ENCODE measurements at regions not wholly inside any gene's neighbourhood (a gene's known extent, or its start where the extent isn't known, plus 50 kb on each side); places are given as distances from the start of the nearest gene placed in this dataset.

- DNase-seq (ENCODE audit: low spot score), result peak; percentile 2
These were observed 733.0 kb upstream of the KIRREL3 start for GRCh38 chr11:127733552-127733951.

DNA sequence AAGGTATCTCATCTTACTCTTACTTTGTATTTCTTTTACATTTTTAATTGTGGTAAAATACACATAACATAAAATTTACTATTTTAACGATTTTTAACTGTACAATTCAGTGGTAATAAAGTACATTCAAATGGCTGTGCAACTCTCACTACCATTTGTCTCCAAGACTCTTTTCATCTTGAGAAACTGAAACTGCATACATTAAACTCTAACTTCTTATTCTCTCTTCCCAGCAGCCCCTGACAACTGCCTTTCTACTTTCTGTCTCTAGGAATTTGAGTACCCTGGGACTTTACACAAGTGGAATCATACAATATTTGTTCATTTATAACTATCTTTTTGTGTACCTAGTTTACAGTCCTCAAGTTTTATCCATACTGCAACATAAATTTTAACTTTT is 725.8 kb upstream of the KIRREL3 start:
- no peak for DNase-seq (ENCODE audit: low spot score)

DNA sequence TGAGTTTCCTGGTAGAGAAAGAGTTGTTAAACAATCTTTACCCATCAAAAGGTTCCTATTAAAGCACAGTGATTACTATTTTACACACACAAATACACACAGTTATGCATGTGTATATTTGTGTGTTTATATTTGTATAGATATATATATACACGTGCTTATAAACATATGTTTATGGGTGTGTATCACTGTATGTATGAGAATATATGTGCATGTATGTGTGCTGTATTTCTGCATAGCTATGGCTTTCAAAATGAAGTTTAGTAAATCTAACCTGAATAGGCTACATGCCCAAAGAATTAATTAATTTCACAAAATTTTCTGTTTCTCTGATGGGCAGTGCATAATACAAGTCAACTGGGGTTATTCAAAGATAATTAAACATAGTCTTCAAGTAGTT is 723.1 kb upstream of the KIRREL3 start:
- no peak for DNase-seq (ENCODE audit: low spot score)

GRCh38 chr11:127713226-127713625 is 712.7 kb upstream of the KIRREL3 start:
- no peak for DNase-seq (ENCODE audit: low spot score)

- no peak for DNase-seq (ENCODE audit: low spot score)
These were observed 711.2 kb upstream of the KIRREL3 start for GRCh38 chr11:127711748-127712147.

- DNase-seq (ENCODE audit: low spot score), result no peak
These were observed 710.3 kb upstream of the KIRREL3 start for GRCh38 chr11:127710831-127711230.

DNA sequence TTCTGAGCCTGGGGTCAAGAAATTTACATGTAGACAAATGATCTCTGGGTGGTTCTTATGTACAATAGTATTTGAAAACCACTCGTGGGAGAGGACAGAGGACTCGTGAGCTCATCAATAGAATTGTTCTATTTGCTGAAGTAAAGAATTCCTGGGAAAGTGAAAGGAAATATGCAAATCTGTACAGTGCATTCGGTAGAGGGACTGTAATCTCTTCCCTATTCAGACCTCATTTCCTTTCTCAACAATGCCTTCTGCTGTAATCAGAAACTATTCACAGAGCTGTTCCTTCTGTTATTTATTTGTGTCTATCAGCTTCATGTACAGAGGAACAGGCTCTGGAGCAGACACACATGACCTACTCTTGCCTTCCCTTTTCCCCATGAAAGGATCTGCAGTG is 709.4 kb upstream of the KIRREL3 start:
- no peak for DNase-seq (ENCODE audit: low spot score)

DNA sequence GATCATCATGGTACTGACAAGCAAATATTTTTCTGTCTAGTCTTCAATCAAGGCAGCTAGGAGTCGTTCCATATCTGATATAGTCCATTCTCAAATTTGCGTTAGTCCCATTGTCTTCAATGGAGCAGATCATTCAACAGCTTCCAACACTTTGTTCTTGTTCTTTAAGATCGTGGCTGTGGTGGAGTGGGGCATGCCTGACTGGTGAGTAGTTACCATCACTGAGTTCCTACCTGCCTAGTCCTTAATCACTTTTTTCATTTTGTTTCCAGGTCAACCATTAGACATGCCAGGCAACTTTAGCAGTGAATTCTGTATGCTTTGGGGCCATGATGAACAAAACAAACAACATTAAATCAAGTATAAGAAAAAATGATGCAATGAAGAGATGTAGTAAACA is 693.1 kb upstream of the KIRREL3 start:
- no peak for DNase-seq (ENCODE audit: low spot score)

DNA sequence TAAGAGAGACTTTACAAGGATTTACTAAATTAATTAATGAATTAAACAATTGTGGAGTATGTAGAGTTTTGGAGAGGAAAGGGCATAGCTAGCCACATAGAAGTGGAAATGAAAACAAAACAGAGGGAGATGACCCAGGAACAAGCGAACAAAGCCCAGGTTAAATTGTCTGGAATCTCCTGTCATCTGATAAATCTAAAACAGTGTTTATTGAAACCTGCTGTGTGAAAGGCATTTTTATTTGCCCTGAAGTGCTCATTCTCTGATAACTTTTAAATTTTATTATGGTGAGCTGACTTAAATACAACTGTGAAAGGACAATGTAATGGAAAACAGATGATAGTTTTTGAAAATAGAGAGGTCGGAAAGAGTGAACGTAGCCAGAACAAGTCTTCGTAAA is 682.8 kb upstream of the KIRREL3 start:
- no peak for DNase-seq (ENCODE audit: low spot score)

- DNase-seq (ENCODE audit: low spot score), result no peak
These were observed 679.4 kb upstream of the KIRREL3 start for GRCh38 chr11:127679816-127680545.

DNA sequence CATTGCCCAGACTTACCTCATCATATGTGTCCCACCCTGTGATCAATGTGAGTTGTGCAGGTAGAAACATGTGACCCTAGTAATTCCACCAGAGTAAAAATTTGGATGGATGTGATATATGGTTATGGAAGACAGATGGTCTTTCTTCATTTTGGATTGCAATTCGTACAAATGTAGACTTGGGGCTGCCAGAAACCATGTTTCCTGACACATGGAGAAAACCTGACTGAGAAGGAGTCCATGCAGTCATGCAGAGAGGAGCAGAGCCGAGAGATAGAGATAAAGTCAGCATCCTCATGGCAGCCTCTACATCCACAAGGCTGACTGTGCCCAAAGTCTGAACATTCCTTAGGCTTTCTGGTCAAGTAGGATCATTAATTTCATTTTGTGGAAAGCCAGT is 678.1 kb upstream of the KIRREL3 start:
- DNase-seq (ENCODE audit: low spot score), result no peak

- no peak for DNase-seq (ENCODE audit: low spot score)
These were observed 677.3 kb upstream of the KIRREL3 start for GRCh38 chr11:127677660-127678425.

DNA sequence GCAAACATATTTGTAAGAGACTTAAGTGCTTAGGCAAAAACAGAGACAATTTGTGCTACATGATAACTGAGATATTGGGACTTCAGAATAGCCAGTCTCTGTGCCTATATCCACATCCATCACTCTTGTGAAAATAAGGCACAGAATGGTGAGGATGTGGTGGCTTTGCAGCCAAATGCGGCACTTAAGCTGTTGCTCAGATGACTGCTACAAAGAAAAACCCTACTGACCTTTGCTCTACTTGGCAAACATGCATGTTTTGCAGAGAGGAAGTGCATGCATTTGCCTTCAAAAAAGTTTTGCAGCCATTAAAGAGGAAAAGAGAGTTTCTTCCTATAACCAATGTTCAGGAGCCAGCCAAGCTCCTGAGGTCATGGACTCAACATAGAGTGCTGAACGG is 675.0 kb upstream of the KIRREL3 start:
- no peak for DNase-seq (ENCODE audit: low spot score)

DNA sequence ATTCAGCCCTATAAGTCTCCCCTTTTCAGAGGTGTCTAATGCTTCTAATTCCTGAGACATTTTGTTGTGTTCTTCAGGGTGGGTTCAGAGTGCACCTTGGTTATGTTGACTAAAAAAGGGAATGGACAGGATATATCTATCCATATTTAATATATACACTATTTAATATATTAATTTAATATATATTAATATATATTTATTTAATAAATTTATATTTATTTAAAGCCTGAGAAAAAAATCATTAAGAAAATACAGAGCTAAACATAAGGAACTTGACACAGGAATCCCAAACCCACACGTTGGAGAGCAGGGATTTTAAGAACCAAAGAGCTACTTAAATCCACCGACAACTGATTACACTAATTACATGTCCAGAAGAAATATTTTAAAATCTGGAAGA is 674.2 kb upstream of the KIRREL3 start:
- no peak for DNase-seq (ENCODE audit: low spot score)

DNA sequence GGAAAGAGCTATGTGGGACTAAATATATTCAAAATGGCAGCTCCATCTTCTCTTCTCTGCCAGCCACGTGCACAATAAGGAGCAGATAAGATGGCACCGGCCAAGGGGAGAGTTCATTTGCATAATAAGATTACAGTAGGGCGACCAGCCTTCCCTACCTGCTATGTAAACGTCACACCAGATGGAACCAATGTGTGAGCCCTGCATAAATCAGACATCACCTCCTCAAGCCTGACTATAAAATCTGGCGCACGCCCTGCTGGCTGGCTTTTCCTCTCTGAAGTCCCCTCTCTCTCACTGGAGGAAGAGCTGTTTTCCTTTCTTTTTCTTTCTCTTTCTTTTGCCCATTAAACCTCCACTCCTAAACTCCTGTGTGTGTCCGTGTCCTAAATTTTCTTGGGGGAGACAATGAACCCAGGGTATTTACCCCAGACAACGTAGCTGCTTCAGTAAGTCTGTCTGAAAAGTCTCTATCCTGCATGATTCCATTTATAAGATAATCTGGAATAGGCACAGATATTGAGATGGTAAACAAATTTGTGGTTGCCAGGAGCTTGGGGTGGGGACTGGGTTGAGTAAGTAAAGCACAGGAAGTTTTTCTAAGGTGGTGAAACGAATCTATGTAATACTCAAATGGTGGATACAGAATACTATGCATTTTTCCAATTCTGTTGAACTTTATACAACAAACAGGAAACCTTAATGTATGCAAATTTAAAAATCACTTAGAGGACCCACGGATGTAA is 670.0 kb upstream of the KIRREL3 start:
- DNase-seq (ENCODE audit: low spot score), result no peak

- DNase-seq (ENCODE audit: low spot score), result no peak
These were observed 655.7 kb upstream of the KIRREL3 start for GRCh38 chr11:127656116-127656836.

GRCh38 chr11:127653076-127653475 is 652.5 kb upstream of the KIRREL3 start:
- no peak for DNase-seq (ENCODE audit: low spot score)

- DNase-seq (ENCODE audit: low spot score), result no peak
These were observed 651.3 kb upstream of the KIRREL3 start for GRCh38 chr11:127651888-127652221.

- DNase-seq (ENCODE audit: low spot score), result no peak
These were observed 650.8 kb upstream of the KIRREL3 start for GRCh38 chr11:127651175-127651887.

GRCh38 chr11:127649958-127650357 is 649.4 kb upstream of the KIRREL3 start:
- DNase-seq (ENCODE audit: low spot score), result no peak

GRCh38 chr11:127649071-127649470 is 648.5 kb upstream of the KIRREL3 start:
- no peak for DNase-seq (ENCODE audit: low spot score)

DNA sequence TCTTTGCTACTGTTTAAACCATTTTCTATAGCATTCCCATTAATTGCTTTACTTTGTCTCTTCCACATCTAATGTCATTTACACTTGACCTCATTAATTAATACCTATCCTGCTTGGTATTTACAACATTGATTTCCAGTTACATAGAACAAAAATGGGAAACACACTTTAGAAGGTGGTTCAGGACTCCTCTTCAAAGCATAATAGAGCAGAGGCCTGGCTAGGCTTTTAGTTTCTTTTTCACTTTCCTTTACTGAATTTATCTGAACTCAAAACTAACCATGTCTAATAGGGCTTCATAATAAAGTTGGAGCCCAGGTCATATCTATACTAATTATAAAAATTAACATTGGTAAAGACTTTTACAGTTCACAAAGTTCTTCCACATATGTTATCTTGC is 648.0 kb upstream of the KIRREL3 start:
- no peak for DNase-seq (ENCODE audit: low spot score)
